ENCODE measurements at regions not wholly inside any gene's neighbourhood (a gene's known extent, or its start where the extent isn't known, plus 50 kb on each side); places are given as distances from the start of the nearest gene placed in this dataset.

DNA sequence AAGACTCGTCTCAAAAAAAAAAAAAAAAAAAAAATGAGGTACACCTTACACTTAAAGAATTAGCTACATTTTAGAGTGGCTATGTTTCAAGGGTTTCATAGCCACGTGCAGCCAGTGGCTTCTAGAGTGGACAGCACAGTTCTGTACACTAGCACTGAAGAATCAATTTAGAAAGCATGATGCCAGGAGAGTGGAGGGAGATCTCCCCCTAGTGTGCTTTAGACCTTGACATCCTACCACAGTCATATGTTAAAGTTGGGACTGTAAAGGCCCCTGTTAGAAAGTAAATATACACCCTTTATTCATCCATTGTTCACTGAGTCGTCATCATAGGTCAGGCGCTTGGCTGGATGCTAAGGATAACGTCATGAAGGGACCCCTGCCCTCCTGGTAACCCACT is 179.4 kb downstream of the QDPR start:
- DNase-seq (ENCODE audit: low read depth), result no peak

DNA sequence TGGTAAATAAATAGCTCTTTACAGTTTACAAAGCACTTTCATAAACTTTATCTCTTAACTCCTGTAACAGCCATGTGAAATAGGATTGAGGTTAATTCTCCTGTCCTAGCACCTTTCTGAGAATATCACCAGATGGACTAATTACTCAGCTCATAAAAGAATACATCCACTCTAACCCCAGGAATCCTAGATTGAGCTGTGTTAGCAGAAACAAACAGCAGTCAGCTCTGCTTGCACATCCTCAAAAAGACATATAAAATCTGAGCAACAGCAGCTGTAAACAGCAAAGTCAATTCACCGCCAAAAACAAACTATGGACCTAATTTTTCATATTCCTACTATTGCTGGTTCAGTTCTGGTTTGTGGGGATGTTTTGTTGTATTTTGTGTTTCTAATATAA is 182.8 kb downstream of the QDPR start:
- no peak for DNase-seq (ENCODE audit: low read depth)
- in situ Hi-C loops (cut with HindIII; ENCODE audit: low sequenced_read_pairs), result no loop called here
- TF ChIP-seq, protein P1, sequence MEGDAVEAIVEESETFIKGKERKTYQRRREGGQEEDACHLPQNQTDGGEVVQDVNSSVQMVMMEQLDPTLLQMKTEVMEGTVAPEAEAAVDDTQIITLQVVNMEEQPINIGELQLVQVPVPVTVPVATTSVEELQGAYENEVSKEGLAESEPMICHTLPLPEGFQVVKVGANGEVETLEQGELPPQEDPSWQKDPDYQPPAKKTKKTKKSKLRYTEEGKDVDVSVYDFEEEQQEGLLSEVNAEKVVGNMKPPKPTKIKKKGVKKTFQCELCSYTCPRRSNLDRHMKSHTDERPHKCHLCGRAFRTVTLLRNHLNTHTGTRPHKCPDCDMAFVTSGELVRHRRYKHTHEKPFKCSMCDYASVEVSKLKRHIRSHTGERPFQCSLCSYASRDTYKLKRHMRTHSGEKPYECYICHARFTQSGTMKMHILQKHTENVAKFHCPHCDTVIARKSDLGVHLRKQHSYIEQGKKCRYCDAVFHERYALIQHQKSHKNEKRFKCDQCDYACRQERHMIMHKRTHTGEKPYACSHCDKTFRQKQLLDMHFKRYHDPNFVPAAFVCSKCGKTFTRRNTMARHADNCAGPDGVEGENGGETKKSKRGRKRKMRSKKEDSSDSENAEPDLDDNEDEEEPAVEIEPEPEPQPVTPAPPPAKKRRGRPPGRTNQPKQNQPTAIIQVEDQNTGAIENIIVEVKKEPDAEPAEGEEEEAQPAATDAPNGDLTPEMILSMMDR (IDR thresholded peaks at IDR 0.05; ENCODE audit: low read depth, low read length, missing control alignments), result no peak
- no peak overlapping the region for H3K4me3 ChIP-seq (ENCODE audit: low read depth, low read length)

More for the DNA sequence above, 179.4 kb downstream of the QDPR start:
- in situ Hi-C loops (cut with HindIII; ENCODE audit: low sequenced_read_pairs), result no loop called here
- H3K4me3 ChIP-seq (ENCODE audit: low read depth, low read length), result no peak overlapping the region
- TF ChIP-seq, protein P1 (IDR thresholded peaks at IDR 0.05; ENCODE audit: low read depth, low read length, missing control alignments), result no peak

DNA sequence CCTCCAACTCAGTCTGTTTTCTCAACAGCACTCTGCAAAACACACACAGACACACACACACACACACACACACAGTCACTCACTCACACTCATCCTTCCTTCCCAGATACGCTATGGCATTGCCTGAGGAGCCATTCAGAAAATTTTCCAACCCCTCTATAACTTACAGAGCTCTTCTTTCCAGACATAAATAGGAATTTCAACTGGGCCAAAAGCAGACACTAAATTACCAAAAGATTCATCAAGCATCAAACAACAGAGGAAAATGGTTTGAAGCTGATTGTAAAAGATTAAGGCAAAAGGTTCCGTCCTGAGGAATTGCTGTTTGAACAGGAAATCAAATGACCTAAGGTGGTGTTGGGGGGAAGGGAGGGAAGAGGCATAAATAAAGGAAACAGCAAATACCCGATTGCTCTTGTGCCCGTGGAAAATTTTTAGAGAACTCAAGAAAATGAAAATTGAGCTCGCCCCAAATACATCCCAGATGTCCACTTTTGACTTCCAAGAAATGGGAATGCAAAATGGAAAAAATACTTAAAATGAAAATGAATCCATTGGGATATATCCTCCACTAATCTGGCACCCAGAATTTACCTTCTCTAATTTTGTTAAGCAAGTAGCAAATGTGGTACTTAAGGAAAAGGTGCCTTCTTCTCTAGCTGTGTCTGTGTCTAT is 183.6 kb downstream of the QDPR start:
- DNase-seq (ENCODE audit: low read depth), result no peak
- H3K4me3 ChIP-seq (ENCODE audit: low read depth, low read length), result no peak overlapping the region
- in situ Hi-C loops (cut with HindIII; ENCODE audit: low sequenced_read_pairs), result no loop called here
- TF ChIP-seq, protein P1 (IDR thresholded peaks at IDR 0.05; ENCODE audit: low read depth, low read length, missing control alignments), result no peak

DNA sequence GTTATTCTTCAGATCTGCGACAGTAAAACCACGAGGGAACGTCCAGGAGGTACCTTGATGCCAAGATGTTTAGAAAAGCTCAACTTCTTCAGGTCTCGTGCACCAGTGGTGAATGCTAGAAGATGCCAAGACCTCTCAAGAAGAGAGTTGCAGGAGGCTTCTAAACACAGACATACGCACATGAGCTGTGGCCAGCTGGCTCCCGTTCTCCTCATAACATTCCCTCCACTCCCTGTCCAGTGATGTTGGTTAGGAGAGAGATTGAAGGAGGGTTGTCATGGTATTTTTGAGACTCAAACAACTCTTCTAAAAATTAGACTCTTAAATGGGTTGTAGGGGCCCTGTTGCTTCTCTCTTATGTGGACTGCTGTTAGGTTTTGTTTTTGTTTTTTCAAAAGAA is 184.3 kb downstream of the QDPR start:
- H3K4me3 ChIP-seq (ENCODE audit: low read depth, low read length), result no peak overlapping the region
- TF ChIP-seq, protein P1 (IDR thresholded peaks at IDR 0.05; ENCODE audit: low read depth, low read length, missing control alignments), result no peak
- in situ Hi-C loops (cut with HindIII; ENCODE audit: low sequenced_read_pairs), result no loop called here
- DNase-seq (ENCODE audit: low read depth), result no peak

DNA sequence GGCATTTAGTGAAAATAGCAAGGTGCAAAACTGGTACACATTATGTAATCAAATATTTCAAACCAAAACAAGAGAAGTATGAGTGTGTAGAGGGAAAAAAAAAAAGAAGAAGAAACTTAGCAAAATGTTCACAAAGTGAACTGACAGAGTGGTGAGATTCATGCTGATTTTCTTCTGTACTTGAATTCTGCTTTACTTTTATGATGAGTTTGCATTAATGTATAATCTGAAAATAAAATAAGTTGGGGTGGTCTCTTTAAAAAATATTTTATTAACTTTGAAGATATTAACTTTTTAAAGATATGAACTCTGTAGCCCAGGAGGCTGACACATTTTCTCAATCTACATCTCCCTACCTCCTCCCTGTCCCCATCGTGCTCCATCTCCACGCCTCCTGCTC is 185.1 kb downstream of the QDPR start:
- DNase-seq (ENCODE audit: low read depth), result no peak
- H3K4me3 ChIP-seq (ENCODE audit: low read depth, low read length), result no peak overlapping the region
- TF ChIP-seq, protein P1 (IDR thresholded peaks at IDR 0.05; ENCODE audit: low read depth, low read length, missing control alignments), result no peak
- in situ Hi-C loops (cut with HindIII; ENCODE audit: low sequenced_read_pairs), result no loop called here

DNA sequence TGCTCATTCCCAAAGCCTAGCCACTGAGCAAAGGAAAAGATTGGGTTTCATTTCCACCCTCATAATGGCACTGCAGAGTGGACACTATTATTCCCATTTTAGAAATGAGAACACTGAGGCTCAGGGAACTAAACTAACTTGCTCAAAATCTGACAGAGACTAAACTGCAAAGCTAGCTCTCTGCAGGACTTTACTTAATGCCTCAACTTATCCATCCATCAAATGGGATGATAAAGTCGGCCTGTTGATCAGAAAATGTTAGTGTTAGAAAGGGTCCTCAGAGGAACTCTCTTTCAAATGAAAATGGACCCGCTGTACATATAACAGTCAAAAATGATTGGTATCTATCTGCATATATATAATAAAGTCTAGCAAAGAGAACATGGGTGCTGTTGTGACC is 186.8 kb downstream of the QDPR start:
- TF ChIP-seq, protein P1 (IDR thresholded peaks at IDR 0.05; ENCODE audit: low read depth, low read length, missing control alignments), result no peak
- no peak overlapping the region for H3K4me3 ChIP-seq (ENCODE audit: low read depth, low read length)
- DNase-seq (ENCODE audit: low read depth), result no peak
- in situ Hi-C loops (cut with HindIII; ENCODE audit: low sequenced_read_pairs), result no loop called here

Data from astrocyte of the cerebellum (primary cell).